OCI-LY3 (cell line): ENCODE measurements at regions not wholly inside any gene's neighbourhood (a gene's known extent, or its start where the extent isn't known, plus 50 kb on each side); places are given as distances from the start of the nearest gene placed in this dataset.

Source experiments
- CTCF ChIP-seq: fragments of 200-600, 300-600 bp; sonication (generic); IDR thresholded peaks from 2 replicates; pipeline ENCODE4 v1.5.1; 2014; ENCODE audit warnings: antibody characterized with exemption, low read length, low read depth
- EZH2phosphoT487 ChIP-seq: fragments of 200-600 bp; shearing (Covaris generic); IDR thresholded peaks from 2 replicates; pipeline ENCODE4 v1.6.1; 2018; ENCODE audit warnings: antibody characterized with exemption, mixed run types, low read depth

DNA sequence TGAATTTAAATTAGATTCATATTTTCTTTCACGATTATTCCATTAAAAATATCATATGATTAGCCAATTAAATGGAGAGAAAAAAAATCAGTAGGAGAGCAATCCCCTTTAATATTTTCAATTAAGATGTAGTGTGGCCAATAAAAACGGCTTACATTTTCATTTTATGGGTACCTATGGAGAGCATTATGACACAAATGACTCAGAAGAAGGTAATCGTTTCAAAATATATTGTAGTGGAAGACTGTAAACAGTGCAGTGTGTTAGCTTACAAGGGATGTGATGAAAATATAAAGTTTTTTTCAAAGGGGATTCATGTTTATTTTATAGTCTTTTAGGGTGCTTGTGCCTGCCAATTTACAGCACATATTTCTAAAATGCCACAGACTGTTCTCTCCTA lies 1507.4 kb upstream of the CELF4 start:
- TF ChIP-seq CTCF (no peak), EZH2phosphoT487 (no peak)
